Common myeloid progenitor, CD34-positive (primary cell): ENCODE measurements at regions not wholly inside any gene's neighbourhood (a gene's known extent, or its start where the extent isn't known, plus 50 kb on each side); places are given as distances from the start of the nearest gene placed in this dataset.

Experiments
- CTCF ChIA-PET: fragments of 350-600 bp; sonication (Branson Sonifier 250); formaldehyde crosslinking; loops from one replicate; lab custom pipeline; 2021; ENCODE audit warnings: antibody characterized with exemption; lab: Charles Lee
- POLR2A ChIA-PET: fragments of 350-600 bp; sonication (Branson Sonifier 250); formaldehyde crosslinking; loops from one replicate; lab custom pipeline; 2021; ENCODE audit warnings: antibody characterized with exemption; lab: Charles Lee
- DNase-seq, 3 donors: peaks; one replicate each; pipeline versions ENCODE4 v3.0.0 to v3.0.0-alpha.2; 2013
- H3K27ac ChIP-seq, 2 experiments: 1 replicate in 1 of 2; 2 replicates in 1 of 2; pipeline ENCODE4 v1.7.0; 2013; ENCODE audit warnings: inconsistent platforms in 2 of 2, low read length in 2 of 2, mild to moderate bottlenecking in 2 of 2, low read depth in 1 of 2, moderate library complexity in 1 of 2; ENCODE audit not compliant: severe bottlenecking in 2 of 2, insufficient read depth in 1 of 2, poor library complexity in 1 of 2
- H3K27me3 ChIP-seq, 5 experiments: replicated peaks in 2 of 5; 1 replicate in 3 of 5; 2 replicates in 2 of 5; pipeline versions ENCODE4 v1.6.1 to v1.7.0; 2013; ENCODE audit warnings: low read length in 4 of 5, mild to moderate bottlenecking in 2 of 5, moderate library complexity in 2 of 5, inconsistent platforms in 1 of 5; ENCODE audit not compliant: insufficient read depth in 5 of 5, control insufficient read depth in 4 of 5
- H3K36me3 ChIP-seq, 4 experiments: 1 replicate in 2 of 4; 2 replicates in 2 of 4; pipeline versions ENCODE4 v1.6.1 to v1.7.0; 2013; ENCODE audit warnings: low read length in 3 of 4, control low read depth in 1 of 4, mild to moderate bottlenecking in 1 of 4; ENCODE audit not compliant: control insufficient read depth in 4 of 4, insufficient read depth in 4 of 4
- H3K4me1 ChIP-seq, 4 experiments: 1 replicate in 3 of 4; 2 replicates in 1 of 4; pipeline versions ENCODE4 v1.6.1 to v1.7.1; 2013; ENCODE audit warnings: low read length in 3 of 4, mild to moderate bottlenecking in 3 of 4, control low read depth in 1 of 4, inconsistent platforms in 1 of 4, moderate library complexity in 1 of 4; ENCODE audit not compliant: control insufficient read depth in 4 of 4, insufficient read depth in 4 of 4; ENCODE audit errors: control extremely low read depth in 1 of 4
- H3K4me3 ChIP-seq, 7 experiments: 1 replicate in 4 of 7; 2 replicates in 3 of 7; pipeline versions ENCODE4 v1.5.1 to v1.7.0; 2013; ENCODE audit warnings: mild to moderate bottlenecking in 7 of 7, low read length in 6 of 7, moderate library complexity in 6 of 7, inconsistent platforms in 2 of 7, low read depth in 2 of 7, control low read depth in 1 of 7; ENCODE audit not compliant: insufficient read depth in 4 of 7, control insufficient read depth in 1 of 7; ENCODE audit errors: extremely low read depth in 1 of 7
- H3K9me3 ChIP-seq, 5 experiments: 1 replicate in 4 of 5; 2 replicates in 1 of 5; pipeline versions ENCODE4 v1.6.1 to v1.7.1; 2013; ENCODE audit warnings: low read length in 4 of 5, mild to moderate bottlenecking in 2 of 5, inconsistent platforms in 1 of 5, low read depth in 1 of 5, moderate library complexity in 1 of 5; ENCODE audit not compliant: control insufficient read depth in 4 of 5, insufficient read depth in 2 of 5; ENCODE audit errors: control extremely low read depth in 1 of 5
- WGBS: methylation state at CpG from one replicate; pipeline ENCODE4 v1.1.5; 2013; ENCODE audit not compliant: insufficient coverage; 5-methylcytosine and 5-hydroxymethylcytosine counted together

- Histone ChIP-seq H3K27me3 (peaks cover 0 to 2% (median 0%) of the 10 kb centered on the region in 5 experiments), H3K4me3 (no peak overlapping the region), H3K27ac (no peak overlapping the region), H3K4me1 (no peaks in the 10 kb centered on the region), H3K9me3 (peaks cover 0 to 2% (median 0%) of the 10 kb centered on the region in 5 experiments), H3K36me3 (no peaks in the 10 kb centered on the region)
- 92% methylated on average over 1 of the region's 1 CpG for WGBS
- POLR2A ChIA-PET = no interaction called here
- DNase-seq = no peak
- CTCF ChIA-PET = interaction anchor here (1.0 kb wide), 1 partner anchor 9 kb away, joined by 3 read pairs; no protein-coding TSS in a partner anchor
These were observed 360.2 kb downstream of the ENC1 start for GRCh38 chr5:74280306-74280705.

- Histone ChIP-seq H3K9me3 (peaks cover 0 to 2% (median 0%) of the 10 kb centered on the region in 5 experiments), H3K4me1 (no peaks in the 10 kb centered on the region), H3K27ac (no peak overlapping the region), H3K36me3 (no peaks in the 10 kb centered on the region), H3K4me3 (no peak overlapping the region), H3K27me3 (peaks cover 0 to 2% (median 0%) of the 10 kb centered on the region in 5 experiments)
- DNase-seq = no peak
- CTCF ChIA-PET = interaction anchor here (1.0 kb wide), 1 partner anchor 689 kb away, joined by 3 read pairs; no protein-coding TSS in a partner anchor
- WGBS = no CpG with 5 or more reads among the region's 1 CpG
- POLR2A ChIA-PET = no interaction called here
These were observed 361.3 kb downstream of the ENC1 start for GRCh38 chr5:74279244-74279643.

GRCh38 chr5:74277418-74277817, 363.1 kb downstream of the ENC1 start:
- Histone ChIP-seq H3K27ac (no peak overlapping the region), H3K27me3 (peaks cover 0 to 2% (median 0%) of the 10 kb centered on the region in 5 experiments), H3K4me3 (no peak overlapping the region), H3K9me3 (peaks cover 0 to 2% (median 0%) of the 10 kb centered on the region in 5 experiments), H3K36me3 (no peaks in the 10 kb centered on the region), H3K4me1 (no peaks in the 10 kb centered on the region)
- CTCF ChIA-PET = no interaction called here
- POLR2A ChIA-PET = no interaction called here
- no peak for DNase-seq
- 98% methylated on average over 3 of the region's 3 CpGs for WGBS

GRCh38 chr5:74275171-74275992, 365.1 kb downstream of the ENC1 start:
- Histone ChIP-seq H3K9me3 (peaks cover 0 to 2% (median 0%) of the 10 kb centered on the region in 5 experiments), H3K27ac (no peak overlapping the region), H3K4me1 (no peaks in the 10 kb centered on the region), H3K4me3 (no peak overlapping the region), H3K27me3 (peaks cover 0 to 2% (median 0%) of the 10 kb centered on the region in 5 experiments), H3K36me3 (no peaks in the 10 kb centered on the region)
- 80% methylated on average over 5 of the region's 7 CpGs for WGBS
- no peak for DNase-seq
- CTCF ChIA-PET = interaction anchor here (1.2 kb wide), 1 partner anchor 17 kb away, joined by 3 read pairs; no protein-coding TSS in a partner anchor
- POLR2A ChIA-PET = interaction anchor here (0.6 to 0.7 kb wide), 2 partner anchors 14 to 38 kb away, joined by 3 read pairs; no protein-coding TSS in a partner anchor

- DNase-seq = no peak
- H3K27ac ChIP-seq = no peak overlapping the region
- POLR2A ChIA-PET = no interaction called here
- no peaks in the 10 kb centered on the region for H3K36me3 ChIP-seq
- H3K4me3 ChIP-seq = no peak overlapping the region
- no peaks in the 10 kb centered on the region for H3K4me1 ChIP-seq
- WGBS = 33% methylated on average over 1 of the region's 3 CpGs
- CTCF ChIA-PET = interaction anchor here (1.0 kb wide), 1 partner anchor 141 kb away, joined by 3 read pairs; no protein-coding TSS in a partner anchor
- H3K27me3 ChIP-seq = peaks cover 0 to 2% (median 0%) of the 10 kb centered on the region in 5 experiments
- H3K9me3 ChIP-seq = peaks cover 0 to 2% (median 0%) of the 10 kb centered on the region in 5 experiments
These were observed 366.2 kb downstream of the ENC1 start for GRCh38 chr5:74274326-74274725.

- ChIA-PET POLR2A (interaction anchor here (0.5 kb wide), 1 partner anchor 12 kb away, joined by 8 read pairs; no protein-coding TSS in a partner anchor), CTCF (no interaction called here)
- no peaks in the 10 kb centered on the region for H3K4me1 ChIP-seq
- peaks cover 0 to 2% (median 0%) of the 10 kb centered on the region in 5 experiments for H3K27me3 ChIP-seq
- H3K36me3 ChIP-seq = no peaks in the 10 kb centered on the region
- no peak overlapping the region for H3K27ac ChIP-seq
- no peak overlapping the region for H3K4me3 ChIP-seq
- WGBS = 71% methylated on average over 2 of the region's 8 CpGs
- no peak for DNase-seq
- peaks cover 0 to 2% (median 0%) of the 10 kb centered on the region in 5 experiments for H3K9me3 ChIP-seq
These were observed 367.6 kb downstream of the ENC1 start for GRCh38 chr5:74272831-74273451.
